ENCODE measurements at regions not wholly inside any gene's neighbourhood (a gene's known extent, or its start where the extent isn't known, plus 50 kb on each side); places are given as distances from the start of the nearest gene placed in this dataset.

DNA sequence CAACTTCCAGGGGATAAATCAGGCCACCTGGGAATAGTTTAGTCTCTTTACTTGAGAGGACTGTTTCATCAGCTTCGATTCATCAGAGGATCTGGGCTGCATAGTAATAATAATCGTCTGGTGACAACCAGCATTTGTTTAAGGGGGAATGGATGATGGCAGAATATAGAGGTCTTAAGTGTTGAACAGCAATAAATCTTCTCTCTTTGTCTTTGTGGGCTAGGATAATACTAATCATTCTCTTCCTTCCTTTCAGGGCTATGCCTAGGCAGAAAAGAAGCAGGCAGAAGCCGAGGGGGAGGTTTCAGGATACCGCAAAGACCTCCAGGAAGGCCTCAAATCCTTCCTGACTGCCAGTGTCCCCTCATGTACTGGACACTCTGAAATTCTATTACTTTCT, 150.4 kb upstream of the GAREM1 start:
- H3K9me3 ChIP-seq (ENCODE audit: low read depth) = no peaks in the 10 kb centered on the region
- no peaks in the 10 kb centered on the region for H3K9me2 ChIP-seq (replicated peaks; ENCODE audit: insufficient read depth)
- no peak overlapping the region for H3K4me2 ChIP-seq
- no peak overlapping the region for H2AFZ ChIP-seq
- no peaks in the 10 kb centered on the region for H3K4me1 ChIP-seq (ENCODE audit: insufficient read depth)
- H3K27me3 ChIP-seq = no peaks in the 10 kb centered on the region
- no peaks in the 10 kb centered on the region for H3K36me3 ChIP-seq (replicated peaks; ENCODE audit: insufficient read depth, low read depth)
- DNase-seq (ENCODE audit: low spot score) = no peak
- no peaks in the 10 kb centered on the region for H4K20me1 ChIP-seq (ENCODE audit: insufficient read depth, poor library complexity, severe bottlenecking)
- H3K27ac ChIP-seq = no peak overlapping the region
- H3K4me3 ChIP-seq = no peak overlapping the region
- TF ChIP-seq EZH2 (IDR thresholded peaks at IDR 0.05; ENCODE audit: borderline replicate concordance) (no peak), EZH2phosphoT487 (IDR thresholded peaks at IDR 0.05; ENCODE audit: low read depth, severe bottlenecking, unreplicated experiment) (no peak)
- TF ChIP-seq, protein P1, sequence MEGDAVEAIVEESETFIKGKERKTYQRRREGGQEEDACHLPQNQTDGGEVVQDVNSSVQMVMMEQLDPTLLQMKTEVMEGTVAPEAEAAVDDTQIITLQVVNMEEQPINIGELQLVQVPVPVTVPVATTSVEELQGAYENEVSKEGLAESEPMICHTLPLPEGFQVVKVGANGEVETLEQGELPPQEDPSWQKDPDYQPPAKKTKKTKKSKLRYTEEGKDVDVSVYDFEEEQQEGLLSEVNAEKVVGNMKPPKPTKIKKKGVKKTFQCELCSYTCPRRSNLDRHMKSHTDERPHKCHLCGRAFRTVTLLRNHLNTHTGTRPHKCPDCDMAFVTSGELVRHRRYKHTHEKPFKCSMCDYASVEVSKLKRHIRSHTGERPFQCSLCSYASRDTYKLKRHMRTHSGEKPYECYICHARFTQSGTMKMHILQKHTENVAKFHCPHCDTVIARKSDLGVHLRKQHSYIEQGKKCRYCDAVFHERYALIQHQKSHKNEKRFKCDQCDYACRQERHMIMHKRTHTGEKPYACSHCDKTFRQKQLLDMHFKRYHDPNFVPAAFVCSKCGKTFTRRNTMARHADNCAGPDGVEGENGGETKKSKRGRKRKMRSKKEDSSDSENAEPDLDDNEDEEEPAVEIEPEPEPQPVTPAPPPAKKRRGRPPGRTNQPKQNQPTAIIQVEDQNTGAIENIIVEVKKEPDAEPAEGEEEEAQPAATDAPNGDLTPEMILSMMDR (IDR thresholded peaks at IDR 0.05; ENCODE audit: poor library complexity) = no peak
- 71% methylated on average over 4 of the region's 4 CpGs for WGBS (ENCODE audit: low lambda C conversion rate, missing lambda C conversion rate)
- no peaks in the 10 kb centered on the region for H3K79me2 ChIP-seq

DNA sequence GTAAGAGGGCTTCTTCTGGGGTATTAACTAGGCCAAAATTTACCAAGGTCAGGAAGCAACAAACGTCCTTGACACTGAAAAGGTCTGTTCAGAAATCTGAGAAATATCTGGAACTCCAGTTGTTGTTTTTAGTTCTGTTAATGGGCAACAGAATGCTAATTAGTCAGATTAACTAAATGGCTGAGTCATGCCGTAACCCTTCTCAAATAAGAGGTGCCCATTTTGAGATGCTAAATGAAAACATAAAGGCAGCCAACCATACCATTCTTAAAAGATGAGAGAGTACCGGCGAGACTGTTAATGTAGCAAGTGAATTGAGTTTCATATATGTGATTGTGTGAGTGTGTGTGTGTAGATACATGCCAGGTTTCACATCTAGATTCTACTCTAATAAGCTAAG, 147.9 kb upstream of the GAREM1 start:
- Histone ChIP-seq H3K36me3 (replicated peaks; ENCODE audit: insufficient read depth, low read depth) (no peaks in the 10 kb centered on the region), H3K9me2 (replicated peaks; ENCODE audit: insufficient read depth) (no peaks in the 10 kb centered on the region), H2AFZ (no peak overlapping the region), H3K4me3 (no peak overlapping the region), H3K4me1 (ENCODE audit: insufficient read depth) (no peaks in the 10 kb centered on the region), H3K79me2 (no peaks in the 10 kb centered on the region), H3K27me3 (no peaks in the 10 kb centered on the region), H3K27ac (no peak overlapping the region), H3K4me2 (no peak overlapping the region), H4K20me1 (ENCODE audit: insufficient read depth, poor library complexity, severe bottlenecking) (no peaks in the 10 kb centered on the region), H3K9me3 (ENCODE audit: low read depth) (no peaks in the 10 kb centered on the region)
- TF ChIP-seq EZH2 (IDR thresholded peaks at IDR 0.05; ENCODE audit: borderline replicate concordance) (no peak), EZH2phosphoT487 (IDR thresholded peaks at IDR 0.05; ENCODE audit: low read depth, severe bottlenecking, unreplicated experiment) (no peak)
- TF ChIP-seq, protein P1 (IDR thresholded peaks at IDR 0.05; ENCODE audit: poor library complexity) = no peak
- WGBS (ENCODE audit: low lambda C conversion rate, missing lambda C conversion rate) = 88% methylated on average over 4 of the region's 4 CpGs
- no peak for DNase-seq (ENCODE audit: low spot score)

DNA sequence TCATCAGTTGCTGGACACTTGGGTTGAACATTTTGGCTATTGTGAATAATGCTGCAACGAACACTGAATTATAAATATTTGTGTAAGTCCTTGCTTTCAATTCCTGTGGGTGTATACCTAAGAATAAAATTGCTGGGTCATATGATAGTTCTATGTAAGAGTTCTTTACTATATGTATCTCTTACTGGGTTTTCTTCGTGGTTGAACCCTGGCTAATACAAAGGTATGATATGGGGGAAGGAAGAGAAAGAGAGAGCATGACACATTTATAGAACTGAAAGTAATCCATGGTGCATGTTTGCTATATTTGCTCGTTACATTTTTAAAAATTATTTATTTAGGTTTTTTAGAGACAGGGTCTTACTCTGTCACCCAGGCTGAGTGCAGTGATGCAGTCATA, 143.1 kb upstream of the GAREM1 start:
- Histone ChIP-seq H3K36me3 (replicated peaks; ENCODE audit: insufficient read depth, low read depth) (no peaks in the 10 kb centered on the region), H3K9me2 (replicated peaks; ENCODE audit: insufficient read depth) (no peaks in the 10 kb centered on the region), H3K4me3 (no peak overlapping the region), H3K4me2 (no peak overlapping the region), H3K27me3 (no peaks in the 10 kb centered on the region), H4K20me1 (ENCODE audit: insufficient read depth, poor library complexity, severe bottlenecking) (no peaks in the 10 kb centered on the region), H3K4me1 (ENCODE audit: insufficient read depth) (no peaks in the 10 kb centered on the region), H3K9me3 (ENCODE audit: low read depth) (no peaks in the 10 kb centered on the region), H3K27ac (no peak overlapping the region), H3K79me2 (no peaks in the 10 kb centered on the region), H2AFZ (no peak overlapping the region)
- no peak for DNase-seq (ENCODE audit: low spot score)
- 92% methylated on average over 3 of the region's 3 CpGs for WGBS (ENCODE audit: low lambda C conversion rate, missing lambda C conversion rate)
- no peak for TF ChIP-seq EZH2 (IDR thresholded peaks at IDR 0.05; ENCODE audit: borderline replicate concordance)
- TF ChIP-seq, protein P1 (IDR thresholded peaks at IDR 0.05; ENCODE audit: poor library complexity) = no peak
- TF ChIP-seq EZH2phosphoT487 (IDR thresholded peaks at IDR 0.05; ENCODE audit: low read depth, severe bottlenecking, unreplicated experiment) = no peak

DNA sequence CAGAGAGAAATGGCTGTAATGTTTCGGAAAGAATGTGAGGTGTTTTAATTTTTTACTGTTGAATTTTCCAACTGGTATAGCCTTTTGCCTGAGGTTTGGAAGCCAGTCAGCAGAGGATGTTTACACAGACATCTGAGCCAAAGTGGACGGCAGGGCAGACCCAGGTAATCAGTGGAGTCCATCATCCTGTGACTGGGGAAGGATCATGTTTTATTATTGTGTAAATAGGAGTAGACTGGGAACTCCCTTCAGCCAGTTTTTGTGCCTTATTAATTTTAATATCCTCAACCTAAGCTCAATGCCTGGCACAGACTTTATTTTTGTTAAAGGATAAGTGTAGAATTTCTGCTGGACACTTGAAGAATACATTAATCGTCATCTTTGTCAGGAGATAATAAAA, 142.0 kb upstream of the GAREM1 start:
- Histone ChIP-seq H3K79me2 (no peaks in the 10 kb centered on the region), H3K27ac (no peak overlapping the region), H3K4me2 (no peak overlapping the region), H3K9me2 (replicated peaks; ENCODE audit: insufficient read depth) (no peaks in the 10 kb centered on the region), H3K27me3 (no peaks in the 10 kb centered on the region), H2AFZ (no peak overlapping the region), H4K20me1 (ENCODE audit: insufficient read depth, poor library complexity, severe bottlenecking) (no peaks in the 10 kb centered on the region), H3K4me1 (ENCODE audit: insufficient read depth) (no peaks in the 10 kb centered on the region), H3K36me3 (replicated peaks; ENCODE audit: insufficient read depth, low read depth) (no peaks in the 10 kb centered on the region), H3K9me3 (ENCODE audit: low read depth) (no peaks in the 10 kb centered on the region), H3K4me3 (no peak overlapping the region)
- DNase-seq (ENCODE audit: low spot score) = peak; percentile 38
- 44% methylated on average over 3 of the region's 3 CpGs for WGBS (ENCODE audit: low lambda C conversion rate, missing lambda C conversion rate)
- TF ChIP-seq, protein P1 (IDR thresholded peaks at IDR 0.05; ENCODE audit: poor library complexity) = no peak
- no peak for TF ChIP-seq EZH2 (IDR thresholded peaks at IDR 0.05; ENCODE audit: borderline replicate concordance)
